Esophagus squamous epithelium (tissue), 5 donors: ENCODE measurements at regions not wholly inside any gene's neighbourhood (a gene's known extent, or its start where the extent isn't known, plus 50 kb on each side); places are given as distances from the start of the nearest gene placed in this dataset.
"Not testable (repeated sequence)": the region's sequence is repeated elsewhere in the genome, so short reads cannot be mapped to it uniquely, and the experiment has no call there.

Experiments
- DNase-seq: peaks from one replicate; lab custom pipeline; 2025; lab: John Stamatoyannopoulos, UW
- H3K27ac ChIP-seq, 4 donors: fragments of 200-600 bp; sonication (generic); one replicate each; pipeline ENCODE4 v1.5.1; 2016 to 2019; ENCODE audit warnings: mild to moderate bottlenecking in 1 of 4
- H3K27me3 ChIP-seq, 4 donors: fragments of 200-600 bp; sonication (generic); 1 replicate in 3 of 4; 2 replicates in 1 of 4; pipeline versions ENCODE4 v1.5.1 to v1.6.0; 2017 to 2021; ENCODE audit warnings: antibody characterized with exemption in 1 of 4
- H3K36me3 ChIP-seq, 3 donors: fragments of 200-600 bp; sonication (generic); one replicate each; pipeline ENCODE4 v1.5.1; 2016 to 2019
- H3K4me1 ChIP-seq, 3 donors: fragments of 200-600 bp; sonication (generic); one replicate each; pipeline ENCODE4 v1.5.1; 2017 to 2019
- H3K4me3 ChIP-seq, 4 donors: fragments of 200-600 bp; sonication (generic); 1 replicate in 3 of 4; 2 replicates in 1 of 4; pipeline ENCODE4 v1.5.1; 2016 to 2019; ENCODE audit warnings: mild to moderate bottlenecking in 2 of 4, moderate library complexity in 1 of 4
- H3K9me3 ChIP-seq, 3 donors: fragments of 200-600 bp; sonication (generic); one replicate each; pipeline ENCODE4 v1.5.1; 2016 to 2019
- CTCF ChIP-seq, 6 experiments: fragments of 450-650 bp in 4 of 6; fragments of 200-600 bp in 2 of 6; sonication (generic) in 2 of 6; IDR thresholded peaks; one replicate each; pipeline ENCODE4 v1.5.1; 2016 to 2019; ENCODE audit warnings: antibody characterized with exemption in 6 of 6, mild to moderate bottlenecking in 4 of 6, moderate library complexity in 4 of 6
- POLR2A ChIP-seq, 4 donors: fragments of 450-650 bp; IDR thresholded peaks; one replicate each; pipeline ENCODE4 v1.6.1; 2017; ENCODE audit warnings: antibody characterized with exemption in 4 of 4, mild to moderate bottlenecking in 4 of 4, moderate library complexity in 3 of 4
- WGBS, 2 donors: methylation state at CpG; one replicate each; pipeline ENCODE4 v1.1.5; 2018; 5-methylcytosine and 5-hydroxymethylcytosine counted together
- intact Hi-C: fragments of 100-400 bp; cut with DNase I; formaldehyde crosslinking; loops from one replicate; pipeline ENCODE4 v1.15.0; 2022
- donor health status: DM: yes; HTN: yes; CAD: no.

GRCh38 chrX:88202149-88202548, 544.9 kb upstream of the CPXCR1 start:
- intact Hi-C loops = no loop called here
- Histone ChIP-seq H3K27ac (no peak overlapping the region), H3K27me3 (no peaks in the 10 kb centered on the region), H3K9me3 (no peaks in the 10 kb centered on the region), H3K4me1 (no peaks in the 10 kb centered on the region), H3K4me3 (no peak overlapping the region), H3K36me3 (no peaks in the 10 kb centered on the region)
- no peak for DNase-seq
- no peak for TF ChIP-seq POLR2A (IDR thresholded peaks at IDR 0.05)
- no peak for TF ChIP-seq CTCF (IDR thresholded peaks at IDR 0.05)
- WGBS, 2 donors = 69 to 74% methylated on average over 2 of the region's 2 CpGs

GRCh38 chrX:88244066-88244465, 503.0 kb upstream of the CPXCR1 start:
- Histone ChIP-seq H3K27me3 (no peaks in the 10 kb centered on the region), H3K9me3 (no peaks in the 10 kb centered on the region), H3K4me3 (no peak overlapping the region), H3K36me3 (no peaks in the 10 kb centered on the region), H3K4me1 (no peaks in the 10 kb centered on the region), H3K27ac (no peak overlapping the region)
- DNase-seq = no peak
- WGBS, 2 donors = 43 to 55% methylated on average over 1 of the region's 1 CpG
- intact Hi-C loops = no loop called here
- TF ChIP-seq POLR2A (IDR thresholded peaks at IDR 0.05) (no peak), CTCF (IDR thresholded peaks at IDR 0.05) (no peak)

GRCh38 chrX:88284844-88285243, 462.2 kb upstream of the CPXCR1 start:
- Histone ChIP-seq H3K27ac (no peak overlapping the region), H3K27me3 (no peaks in the 10 kb centered on the region), H3K4me1 (no peaks in the 10 kb centered on the region), H3K9me3 (no peaks in the 10 kb centered on the region), H3K36me3 (no peaks in the 10 kb centered on the region), H3K4me3 (no peak overlapping the region)
- DNase-seq = no peak
- intact Hi-C loops = no loop called here
- WGBS, 2 donors = 58 to 60% methylated on average over 1 of the region's 1 CpG
- TF ChIP-seq POLR2A (IDR thresholded peaks at IDR 0.05) (no peak), CTCF (IDR thresholded peaks at IDR 0.05) (no peak)

- H3K9me3 ChIP-seq, intact Hi-C loops, H3K27me3 ChIP-seq, H3K36me3 ChIP-seq, DNase-seq, H3K4me1 ChIP-seq, H3K4me3 ChIP-seq, H3K27ac ChIP-seq: not testable (repeated sequence)
- 83 to 92% methylated on average over 2 of the region's 2 CpGs for WGBS, 2 donors
Measured at GRCh38 chrX:88313972-88314371, 433.1 kb upstream of the CPXCR1 start.

- intact Hi-C loops = no loop called here
- no peak overlapping the region for H3K27ac ChIP-seq
- no peaks in the 10 kb centered on the region for H3K4me1 ChIP-seq
- no peaks in the 10 kb centered on the region for H3K9me3 ChIP-seq
- no peak for TF ChIP-seq POLR2A (IDR thresholded peaks at IDR 0.05)
- H3K36me3 ChIP-seq = no peaks in the 10 kb centered on the region
- no peak overlapping the region for H3K4me3 ChIP-seq
- no peaks in the 10 kb centered on the region for H3K27me3 ChIP-seq
- 33 to 78% methylated on average over 1 of the region's 1 CpG for WGBS, 2 donors
- no peak for DNase-seq
Measured at GRCh38 chrX:88325634-88326033, 421.4 kb upstream of the CPXCR1 start.

GRCh38 chrX:88355252-88355651, 391.8 kb upstream of the CPXCR1 start:
- Histone ChIP-seq H3K4me1 (no peaks in the 10 kb centered on the region), H3K36me3 (no peaks in the 10 kb centered on the region), H3K27me3 (no peaks in the 10 kb centered on the region), H3K27ac (no peak overlapping the region), H3K9me3 (no peaks in the 10 kb centered on the region), H3K4me3 (no peak overlapping the region)
- TF ChIP-seq POLR2A (IDR thresholded peaks at IDR 0.05) (no peak), CTCF (IDR thresholded peaks at IDR 0.05) (no peak)
- WGBS, 2 donors = 23 to 24% methylated on average over 2 of the region's 2 CpGs
- no peak for DNase-seq
- intact Hi-C loops = no loop called here
